GM19372 (cell line): ENCODE measurements at regions not wholly inside any gene's neighbourhood (a gene's known extent, or its start where the extent isn't known, plus 50 kb on each side); places are given as distances from the start of the nearest gene placed in this dataset.
"Not testable (repeated sequence)": the region's sequence is repeated elsewhere in the genome, so short reads cannot be mapped to it uniquely, and the experiment has no call there.

Experiments used
- ATAC-seq: cut with Tn5 transposase; IDR thresholded peaks from one replicate; pipeline ENCODE4 v1.9.1; 2021; ENCODE audit warnings: mild to moderate bottlenecking, low read depth, moderate library complexity; ENCODE audit not compliant: unreplicated experiment

DNA sequence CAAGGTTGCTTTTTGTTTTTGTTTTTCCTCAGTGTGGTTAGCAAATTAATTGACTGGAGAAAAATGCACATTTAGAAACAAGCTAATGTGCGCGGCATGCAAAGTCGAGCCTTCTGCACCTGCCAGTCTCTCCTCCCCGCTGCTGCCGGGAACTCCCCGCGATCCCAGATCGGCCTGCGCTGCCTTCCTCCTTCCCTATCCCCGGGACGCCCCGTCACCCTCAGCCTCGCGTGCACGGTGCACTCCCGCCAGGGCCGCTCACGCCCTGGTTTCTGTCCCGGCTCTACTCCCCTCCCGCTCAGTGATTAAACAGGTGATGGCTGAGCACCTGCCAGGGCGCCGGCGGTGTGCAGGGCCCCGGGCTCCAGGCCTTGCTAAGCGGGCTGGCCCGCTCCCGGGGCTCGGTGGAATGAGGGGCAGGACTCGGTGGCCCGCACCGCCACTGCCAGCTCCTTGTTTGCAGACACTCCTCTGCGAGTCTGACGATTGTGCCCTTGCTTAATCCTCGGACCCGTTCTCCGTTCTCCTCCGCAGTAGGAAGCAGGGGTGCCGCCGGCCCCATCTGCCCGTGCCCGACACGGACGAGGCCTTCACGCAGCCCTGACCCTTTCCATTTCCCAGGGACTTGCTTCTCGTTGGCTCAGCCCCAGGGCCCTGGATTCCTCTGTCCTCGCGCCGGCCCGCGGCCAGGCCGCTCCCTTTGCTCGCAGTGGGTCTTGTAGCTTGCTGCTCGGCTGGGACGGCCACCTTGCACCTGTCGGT lies 143.4 kb downstream of the TRIML1 start:
- ATAC-seq: no peak

GRCh38 chr4:188287169-188287894 lies 148.1 kb downstream of the TRIML1 start:
- no peak for ATAC-seq

GRCh38 chr4:188289531-188290125 lies 150.4 kb downstream of the TRIML1 start:
- no peak for ATAC-seq

DNA sequence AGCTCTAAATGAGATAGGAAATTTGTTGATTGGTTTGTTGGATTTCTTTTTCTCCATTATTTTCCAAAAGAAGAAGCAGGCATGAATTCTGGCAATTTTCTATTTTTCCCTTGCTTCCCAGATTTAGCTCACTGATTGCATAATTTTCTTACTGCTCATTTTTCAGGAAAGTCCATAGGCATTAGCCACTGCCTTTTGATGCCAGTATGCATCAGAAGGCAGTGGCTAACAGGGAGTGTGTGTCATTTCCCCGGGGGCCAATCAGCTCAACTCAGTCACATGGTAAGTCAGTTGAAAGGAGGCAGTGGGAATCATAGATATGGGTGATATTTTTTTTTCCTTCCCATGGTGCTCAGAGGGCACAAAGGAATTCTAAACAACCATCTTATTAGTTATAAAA lies 156.7 kb downstream of the TRIML1 start:
- no peak for ATAC-seq

GRCh38 chr4:188296331-188296730 lies 157.1 kb downstream of the TRIML1 start:
- ATAC-seq: no peak

DNA sequence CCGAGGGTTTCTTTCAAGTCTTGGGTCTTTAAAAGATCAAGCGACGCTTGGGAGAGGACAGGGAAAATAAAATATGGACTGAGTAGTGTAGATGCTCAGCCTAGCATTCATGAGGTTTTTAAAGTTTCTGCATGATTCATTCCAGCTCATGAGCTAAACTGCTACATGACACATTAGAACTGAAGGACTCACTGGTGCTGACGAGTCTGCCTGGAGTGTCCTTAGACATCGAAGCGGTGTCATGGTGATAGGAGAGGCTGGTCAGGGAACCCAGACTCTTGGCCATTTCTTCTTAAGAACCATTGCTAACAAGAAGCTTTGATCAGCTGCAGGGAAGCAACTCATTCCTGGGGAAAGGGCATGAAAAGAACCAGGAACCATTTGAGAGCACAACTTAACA lies 158.6 kb downstream of the TRIML1 start:
- ATAC-seq: no peak

GRCh38 chr4:188299161-188299560 lies 159.9 kb downstream of the TRIML1 start:
- no peak for ATAC-seq

DNA sequence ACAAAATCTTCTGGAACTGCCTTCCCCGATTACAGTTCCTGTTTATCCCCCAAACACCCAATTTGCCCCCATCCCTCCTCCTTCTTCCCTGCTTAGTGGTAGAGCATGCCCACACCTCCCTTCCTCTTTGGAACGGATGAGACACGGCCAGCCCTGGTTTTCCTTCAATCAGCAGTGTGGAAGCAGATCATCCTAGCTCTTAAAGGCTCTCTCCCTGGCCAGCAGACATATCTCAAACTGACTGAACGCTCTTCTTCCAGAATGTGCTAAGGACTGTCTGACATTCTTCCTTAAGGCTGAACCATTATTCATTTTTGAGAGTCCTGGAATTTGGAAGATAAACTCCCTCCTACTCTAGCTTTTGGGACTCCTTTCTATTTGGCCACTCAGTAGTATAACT lies 161.1 kb downstream of the TRIML1 start:
- no peak for ATAC-seq

- ATAC-seq: no peak
These were observed 166.4 kb downstream of the TRIML1 start for GRCh38 chr4:188305690-188306089.

DNA sequence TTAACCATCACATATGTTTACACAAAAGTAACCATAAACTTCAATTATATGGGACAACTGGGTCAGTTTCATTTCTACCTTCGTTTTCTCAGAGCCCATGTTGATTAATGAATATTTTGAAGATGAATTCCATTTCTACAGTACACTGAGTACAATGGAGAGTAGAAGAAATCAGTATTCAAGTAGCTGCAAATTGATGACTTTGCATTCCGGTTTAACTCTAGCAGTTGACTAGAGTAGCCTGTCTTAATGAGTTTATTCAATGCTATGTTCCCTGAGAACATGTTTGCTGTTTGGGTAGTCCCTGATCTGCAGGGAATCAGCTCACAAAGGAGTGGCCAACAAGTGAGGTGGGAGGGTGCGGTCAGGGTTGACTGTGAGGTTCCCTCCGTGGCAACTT lies 168.3 kb downstream of the TRIML1 start:
- no peak for ATAC-seq

DNA sequence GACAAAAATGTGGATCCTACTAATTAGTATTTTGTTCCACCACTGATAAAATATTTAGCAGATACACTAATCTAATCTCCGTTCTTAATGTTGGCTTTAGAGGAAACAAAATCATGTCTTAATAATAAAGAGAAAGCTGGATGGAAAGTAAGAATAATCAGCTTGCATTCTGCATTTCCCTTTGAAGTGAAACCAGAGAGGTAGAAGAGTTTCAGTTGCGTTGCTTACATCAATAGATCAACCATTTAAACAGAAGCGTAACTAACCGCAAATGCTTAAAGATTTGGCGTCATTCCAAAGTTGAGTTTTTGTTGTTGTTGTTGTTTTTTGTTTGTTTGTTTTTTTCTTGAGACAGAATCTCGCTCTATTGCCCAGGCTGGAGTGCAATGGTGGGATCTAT lies 168.9 kb downstream of the TRIML1 start:
- ATAC-seq: no peak

GRCh38 chr4:188316391-188316790 lies 177.2 kb downstream of the TRIML1 start:
- no peak for ATAC-seq

GRCh38 chr4:188328966-188329365 lies 189.7 kb downstream of the TRIML1 start:
- ATAC-seq: no peak

GRCh38 chr4:188329521-188329920 lies 190.3 kb downstream of the TRIML1 start:
- no peak for ATAC-seq

DNA sequence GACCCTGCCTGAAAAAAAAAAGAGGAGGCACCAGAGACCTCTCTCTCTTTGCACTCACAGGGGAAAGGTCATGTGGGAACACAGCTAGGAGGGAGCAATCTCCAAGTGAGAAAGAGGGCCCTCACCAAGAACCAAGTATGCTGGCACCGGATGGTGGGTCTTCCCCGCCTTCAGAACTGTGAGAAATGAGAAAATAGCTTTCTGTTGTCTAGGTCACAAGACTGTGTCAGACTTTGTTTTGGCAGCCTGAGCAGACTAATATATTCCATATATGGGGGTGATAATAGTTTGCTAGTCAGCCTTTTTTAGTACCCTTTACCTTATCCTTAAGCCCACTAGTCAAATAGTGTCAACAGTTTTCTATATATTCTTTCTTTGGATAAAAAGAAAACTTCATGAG lies 193.0 kb downstream of the TRIML1 start:
- ATAC-seq: no peak

- ATAC-seq: no peak
These were observed 197.7 kb downstream of the TRIML1 start for GRCh38 chr4:188336891-188337290.

DNA sequence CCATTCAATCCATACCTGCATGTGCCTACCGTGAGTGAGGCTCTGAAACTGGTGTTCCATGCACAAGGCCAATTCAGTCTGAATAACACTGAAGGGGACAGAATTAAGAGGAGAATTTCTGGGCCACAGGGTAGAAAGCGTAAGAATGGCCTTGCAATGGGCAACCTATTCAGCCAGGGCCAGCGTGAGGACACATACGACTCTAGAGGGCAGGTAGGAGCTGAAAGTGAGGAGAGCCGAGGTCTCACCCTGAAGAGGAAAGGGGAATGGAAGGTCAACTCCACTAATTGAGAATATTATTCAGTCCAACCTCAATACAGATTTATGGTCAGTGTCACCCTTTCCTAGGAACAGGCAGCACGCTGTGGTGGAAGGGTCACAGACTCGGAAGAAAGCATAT lies 202.2 kb downstream of the TRIML1 start:
- ATAC-seq: no peak

- no peak for ATAC-seq
These were observed 207.0 kb downstream of the TRIML1 start for GRCh38 chr4:188346171-188346809.

- no peak for ATAC-seq
These were observed 208.1 kb downstream of the TRIML1 start for GRCh38 chr4:188347339-188347738.

GRCh38 chr4:188349569-188349968 lies 210.3 kb downstream of the TRIML1 start:
- not testable (repeated sequence) for ATAC-seq

GRCh38 chr4:188363196-188363595 lies 224.0 kb downstream of the TRIML1 start:
- no peak for ATAC-seq
